ENCODE measurements at regions not wholly inside any gene's neighbourhood (a gene's known extent, or its start where the extent isn't known, plus 50 kb on each side); places are given as distances from the start of the nearest gene placed in this dataset.

DNA sequence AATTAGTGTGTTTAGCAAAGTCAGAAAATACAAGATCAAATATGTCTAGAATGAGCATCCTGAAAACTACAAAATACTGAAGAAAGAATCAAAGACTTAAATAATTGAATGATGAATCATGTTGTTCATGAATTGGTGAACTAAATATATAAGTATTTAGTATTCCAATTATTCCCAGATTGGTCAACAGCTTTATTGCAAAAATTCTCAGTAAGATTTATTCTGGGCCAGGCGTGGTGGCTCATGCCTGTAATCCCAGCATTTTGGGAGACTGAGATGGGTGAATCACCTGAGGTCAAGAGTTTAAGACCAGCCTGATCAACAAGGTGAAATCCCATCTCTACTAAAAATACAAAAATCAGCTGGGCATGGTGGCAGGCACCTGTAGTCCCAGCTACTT is 250.0 kb upstream of the NECTIN3 start:
- Histone ChIP-seq H3K9me3 (ENCODE audit: control insufficient read depth, low read depth, low read length) (no peaks in the 10 kb centered on the region), H3K4me1 (ENCODE audit: insufficient read depth, low read length) (no peaks in the 10 kb centered on the region), H3K56ac (ENCODE audit: insufficient read length, low read depth, low read length) (no peak overlapping the region), H4K5ac (ENCODE audit: insufficient read length, low read depth, low read length) (no peak overlapping the region), H3K79me2 (ENCODE audit: insufficient read depth, low read length) (no peaks in the 10 kb centered on the region), H3K4ac (ENCODE audit: low read depth, low read length) (no peak overlapping the region), H3K4me2 (ENCODE audit: insufficient read depth, insufficient read length, low read length) (no peak overlapping the region), H2AFZ (ENCODE audit: low read length) (no peak overlapping the region), H3T11ph (ENCODE audit: low read length) (no peak overlapping the region), H2BK15ac (ENCODE audit: low read depth, low read length) (no peak overlapping the region), H2AK5ac (ENCODE audit: insufficient read length, low read length) (no peak overlapping the region), H3K27me3 (ENCODE audit: insufficient read depth, low read length) (no peaks in the 10 kb centered on the region), H2BK12ac (ENCODE audit: insufficient read length, low read depth, low read length) (no peak overlapping the region), H4K8ac (replicated peaks; ENCODE audit: insufficient read length, low read depth, low read length) (no peak overlapping the region), H3K79me1 (ENCODE audit: insufficient read depth, low read depth, low read length, poor library complexity, severe bottlenecking) (no peaks in the 10 kb centered on the region), H4K20me1 (ENCODE audit: control insufficient read depth, insufficient read depth, insufficient read length) (no peaks in the 10 kb centered on the region), H3K23me2 (ENCODE audit: insufficient read length, low read depth, low read length, poor library complexity, severe bottlenecking) (no peaks in the 10 kb centered on the region), H3K23ac (ENCODE audit: insufficient read length, low read depth, low read length) (no peak overlapping the region), H4K91ac (ENCODE audit: insufficient read length, low read depth, low read length) (no peak overlapping the region), H3K27ac (ENCODE audit: insufficient read length, low read depth, low read length) (no peak overlapping the region), H3K14ac (ENCODE audit: insufficient read depth, low read length) (no peak overlapping the region), H3K9ac (ENCODE audit: extremely low read depth, insufficient read length, low read length) (no peak overlapping the region), H2BK20ac (ENCODE audit: low read depth, low read length, poor library complexity, severe bottlenecking) (no peak overlapping the region), H2BK120ac (ENCODE audit: low read depth, low read length, poor library complexity, severe bottlenecking) (no peak overlapping the region), H2BK5ac (ENCODE audit: insufficient read length, low read length) (no peak overlapping the region), H3K18ac (ENCODE audit: insufficient read length, low read depth, low read length) (no peak overlapping the region)
- no peaks in the 10 kb centered on the region for H3K4me1 Mint-ChIP-seq
- H3K27ac Mint-ChIP-seq, result no peak overlapping the region
- peaks cover 0 to 11% (median 4%) of the 10 kb centered on the region in 3 experiments; a peak in 4 of 7 replicates for H3K36me3 Mint-ChIP-seq (ENCODE audit: insufficient read depth in 1 of 3, low read depth in 3 of 3)
- WGBS (ENCODE audit: extremely low coverage, insufficient read length, low lambda C conversion rate), result no CpG with 5 or more reads among the region's 1 CpG
- TF ChIP-seq, protein P1, sequence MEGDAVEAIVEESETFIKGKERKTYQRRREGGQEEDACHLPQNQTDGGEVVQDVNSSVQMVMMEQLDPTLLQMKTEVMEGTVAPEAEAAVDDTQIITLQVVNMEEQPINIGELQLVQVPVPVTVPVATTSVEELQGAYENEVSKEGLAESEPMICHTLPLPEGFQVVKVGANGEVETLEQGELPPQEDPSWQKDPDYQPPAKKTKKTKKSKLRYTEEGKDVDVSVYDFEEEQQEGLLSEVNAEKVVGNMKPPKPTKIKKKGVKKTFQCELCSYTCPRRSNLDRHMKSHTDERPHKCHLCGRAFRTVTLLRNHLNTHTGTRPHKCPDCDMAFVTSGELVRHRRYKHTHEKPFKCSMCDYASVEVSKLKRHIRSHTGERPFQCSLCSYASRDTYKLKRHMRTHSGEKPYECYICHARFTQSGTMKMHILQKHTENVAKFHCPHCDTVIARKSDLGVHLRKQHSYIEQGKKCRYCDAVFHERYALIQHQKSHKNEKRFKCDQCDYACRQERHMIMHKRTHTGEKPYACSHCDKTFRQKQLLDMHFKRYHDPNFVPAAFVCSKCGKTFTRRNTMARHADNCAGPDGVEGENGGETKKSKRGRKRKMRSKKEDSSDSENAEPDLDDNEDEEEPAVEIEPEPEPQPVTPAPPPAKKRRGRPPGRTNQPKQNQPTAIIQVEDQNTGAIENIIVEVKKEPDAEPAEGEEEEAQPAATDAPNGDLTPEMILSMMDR (conservative IDR thresholded peaks at IDR 0.05), result no peak
- no peaks in the 10 kb centered on the region for H3K27me3 Mint-ChIP-seq (ENCODE audit: low read depth)
- no peak for DNase-seq
- peaks cover 3 to 7% of the 10 kb centered on the region in 2 experiments; a peak in 3 of 5 replicates for H3K9me3 Mint-ChIP-seq
- no peak overlapping the region for H3K4me3 Mint-ChIP-seq

All from H9 (cell line).